Eye (tissue), 1 donor: ENCODE measurements at regions not wholly inside any gene's neighbourhood (a gene's known extent, or its start where the extent isn't known, plus 50 kb on each side); places are given as distances from the start of the nearest gene placed in this dataset.
"Not testable (repeated sequence)": the region's sequence is repeated elsewhere in the genome, so short reads cannot be mapped to it uniquely, and the experiment has no call there.

Experiments
- DNase-seq: peaks from one replicate; pipeline ENCODE4 v3.0.0-alpha.2; 2015

GRCh38 chr13:91236921-91237320 is 110.6 kb upstream of the MIR17HG start:
- DNase-seq: no peak

DNA sequence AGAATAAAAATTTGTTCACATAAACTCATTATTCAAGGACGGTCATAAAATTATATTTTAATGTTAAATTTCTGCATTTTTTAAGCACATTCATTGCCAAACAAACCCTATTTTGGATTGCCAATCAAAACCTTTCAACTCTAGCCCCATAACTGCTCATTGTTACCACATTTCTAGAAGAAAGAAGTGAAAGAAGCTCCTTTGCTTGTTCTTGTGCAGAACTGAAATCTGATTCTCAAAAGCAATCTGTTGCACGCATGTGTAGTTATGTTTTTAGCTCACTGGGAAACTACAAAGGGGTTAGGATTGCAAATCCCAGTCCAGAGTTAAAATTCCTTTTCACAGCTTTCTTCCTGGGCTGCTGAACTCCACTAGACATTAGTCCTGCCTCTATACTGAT is 109.5 kb upstream of the MIR17HG start:
- no peak for DNase-seq

- DNase-seq: no peak
These were observed 107.1 kb upstream of the MIR17HG start for GRCh38 chr13:91240341-91240740.

DNA sequence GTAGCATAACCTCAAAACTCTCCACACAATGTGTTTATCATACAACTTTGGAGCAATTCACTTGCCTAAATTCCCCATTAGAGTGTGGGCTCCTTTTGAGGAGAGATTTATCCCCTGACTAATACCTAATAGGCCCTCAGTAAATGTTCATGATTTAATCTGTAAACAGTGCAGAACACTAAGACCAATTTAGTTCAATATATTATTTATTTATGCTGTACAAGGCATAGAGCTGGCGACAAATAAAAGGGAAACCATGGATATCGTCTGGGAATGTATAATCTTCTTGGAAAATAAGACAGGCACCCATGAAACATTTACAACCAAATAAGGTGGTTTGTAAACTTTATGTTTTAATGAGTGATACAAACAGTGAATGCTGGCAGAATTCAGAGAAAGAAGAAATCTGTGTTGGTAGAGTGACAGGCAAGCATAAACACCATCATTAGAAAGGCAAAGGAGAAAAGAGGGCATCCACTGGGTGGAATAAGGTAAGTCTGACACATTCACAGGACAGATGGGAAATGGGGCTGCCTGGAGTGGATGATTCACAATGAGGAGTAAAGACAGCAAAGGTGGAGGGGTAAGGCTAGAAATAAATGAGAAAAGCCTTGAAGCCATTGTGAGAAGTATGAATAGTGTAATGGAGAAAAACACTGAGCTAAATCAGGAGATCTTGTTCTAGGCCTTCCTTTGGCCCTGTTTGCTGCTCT is 106.1 kb upstream of the MIR17HG start:
- DNase-seq: no peak

- no peak for DNase-seq
These were observed 104.8 kb upstream of the MIR17HG start for GRCh38 chr13:91242652-91243051.

DNA sequence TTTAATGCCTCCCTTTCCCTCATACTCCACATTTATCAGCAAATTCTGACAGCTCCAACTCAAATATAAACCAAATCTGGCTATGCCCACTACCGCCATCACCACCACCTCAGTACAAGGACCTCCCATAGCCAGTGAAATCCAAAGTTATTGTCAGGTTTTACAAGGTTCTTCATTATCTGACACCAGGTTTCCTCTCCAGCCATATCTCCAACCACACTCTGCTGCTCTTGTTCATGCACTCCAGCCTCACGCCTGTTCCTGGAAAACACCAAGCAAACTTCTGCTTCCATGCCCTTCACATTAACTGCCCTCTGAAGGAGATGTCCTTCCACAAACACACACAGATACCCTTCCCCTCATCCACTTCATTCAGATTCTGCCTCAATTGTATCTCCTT is 102.2 kb upstream of the MIR17HG start:
- no peak for DNase-seq

DNA sequence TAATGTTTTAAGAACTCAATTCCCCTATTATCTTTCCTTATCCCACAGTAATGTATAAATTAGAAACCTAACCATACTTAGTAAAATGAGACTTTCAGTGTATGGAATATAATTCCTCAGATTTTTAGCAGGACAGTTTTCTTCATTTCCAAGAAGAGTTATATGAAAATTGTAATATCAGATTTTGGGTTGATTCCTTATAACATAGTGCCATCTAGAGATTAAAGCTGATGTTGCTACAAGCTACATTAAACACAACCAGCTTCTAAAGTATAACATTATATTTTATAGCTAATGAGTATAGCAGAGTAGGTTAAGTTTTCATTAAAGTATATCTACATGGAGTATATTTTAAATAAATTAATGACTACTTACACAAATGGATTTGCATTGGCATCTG is 99.7 kb upstream of the MIR17HG start:
- peak; percentile 63 for DNase-seq

- no peak for DNase-seq
These were observed 99.2 kb upstream of the MIR17HG start for GRCh38 chr13:91248249-91248648.

GRCh38 chr13:91249370-91249769 is 98.1 kb upstream of the MIR17HG start:
- DNase-seq: no peak

DNA sequence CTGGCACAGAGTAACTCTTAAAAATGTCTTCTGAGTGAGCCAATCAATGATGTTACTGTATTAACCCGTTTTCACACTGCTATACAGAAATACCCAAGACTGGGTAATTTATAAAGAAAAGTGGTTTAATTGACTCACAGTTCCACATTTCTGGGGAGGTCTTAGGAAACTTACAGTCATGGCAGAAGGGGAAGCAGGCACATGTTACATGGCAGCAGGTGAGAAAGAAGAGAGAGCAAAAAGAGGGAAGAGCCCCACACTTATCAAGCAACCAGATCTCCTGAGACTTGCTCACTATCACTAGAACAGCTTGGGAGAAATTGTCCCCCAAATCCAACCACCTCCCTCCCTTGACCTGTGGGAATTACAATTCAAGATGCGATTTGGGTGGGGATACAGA is 97.6 kb upstream of the MIR17HG start:
- no peak for DNase-seq

GRCh38 chr13:91251573-91251972 is 95.9 kb upstream of the MIR17HG start:
- not testable (repeated sequence) for DNase-seq

DNA sequence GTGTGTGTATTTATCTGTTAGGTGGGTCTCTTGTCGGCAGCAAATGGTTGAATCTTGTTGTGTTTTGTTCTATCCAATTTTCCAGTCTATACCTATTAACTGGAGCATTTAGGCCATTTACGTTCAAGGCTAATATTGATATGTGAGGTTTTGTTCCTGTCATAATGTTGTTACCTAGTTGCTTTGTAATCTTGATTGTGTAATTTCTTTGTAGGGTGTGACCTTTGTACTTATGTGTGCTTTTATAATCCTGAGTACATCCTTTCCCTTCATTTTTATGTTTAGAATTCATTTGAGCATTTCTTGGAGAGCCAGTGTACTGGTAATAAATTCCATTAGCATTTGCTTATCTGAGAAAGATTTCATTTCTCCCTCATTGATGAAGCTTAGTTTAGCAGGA is 83.0 kb upstream of the MIR17HG start:
- no peak for DNase-seq

DNA sequence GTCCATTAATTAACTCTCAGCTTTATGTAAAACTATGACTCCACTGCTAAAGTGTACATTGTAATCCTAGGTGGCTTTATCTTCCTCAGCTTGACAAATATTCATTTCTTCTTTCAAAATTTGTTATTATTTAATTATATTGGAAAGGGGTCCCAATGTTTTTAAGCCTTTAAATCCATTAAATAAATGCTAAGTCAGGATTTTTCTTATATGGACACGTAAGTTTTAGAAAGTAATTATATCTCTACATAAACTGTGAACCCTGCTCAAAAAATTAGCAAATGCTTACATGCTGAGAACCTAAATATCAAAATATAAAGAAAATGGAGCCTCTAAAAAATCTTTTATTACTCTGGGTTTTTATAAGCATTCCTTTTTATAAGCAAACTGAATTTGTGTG is 78.2 kb upstream of the MIR17HG start:
- no peak for DNase-seq

DNA sequence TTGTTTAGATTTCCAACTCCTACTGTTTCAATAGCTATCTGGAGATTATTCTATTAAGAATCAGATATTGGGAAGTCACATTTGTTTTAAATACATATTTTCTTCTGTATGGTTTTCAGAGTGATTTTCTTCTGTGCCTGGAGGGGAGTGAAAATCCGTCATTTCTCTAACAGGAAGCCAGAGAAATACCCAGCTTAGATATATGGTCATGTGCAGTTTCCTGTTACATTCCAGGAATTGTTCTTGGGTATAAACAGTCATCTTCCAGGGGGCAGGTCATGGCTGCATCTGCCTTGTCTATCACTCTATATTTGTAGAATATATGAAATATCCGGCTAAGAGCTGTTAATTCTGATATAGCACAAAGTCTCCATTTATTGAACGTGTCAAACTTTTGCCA is 77.5 kb upstream of the MIR17HG start:
- DNase-seq: no peak

GRCh38 chr13:91272235-91272777 is 75.2 kb upstream of the MIR17HG start:
- no peak for DNase-seq

DNA sequence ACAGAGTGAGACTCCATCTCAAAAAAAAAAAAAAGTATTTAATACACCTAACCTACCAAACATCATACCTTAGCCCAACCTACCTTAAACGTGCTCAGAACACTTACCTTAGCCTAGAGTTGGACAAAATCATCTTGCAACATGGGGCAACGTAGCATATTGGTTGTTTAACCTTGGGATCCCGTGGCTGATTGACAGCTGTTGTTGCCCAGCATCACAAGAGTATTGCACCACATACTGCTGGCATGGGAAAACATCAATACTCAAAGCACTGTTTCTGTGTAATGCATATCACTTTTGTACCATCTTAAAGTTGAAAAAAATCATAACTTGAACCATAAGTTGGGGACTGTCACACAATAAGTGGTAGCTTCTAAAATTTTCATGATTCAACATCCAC is 73.8 kb upstream of the MIR17HG start:
- DNase-seq: no peak

GRCh38 chr13:91277013-91277676 is 70.3 kb upstream of the MIR17HG start:
- DNase-seq: no peak

DNA sequence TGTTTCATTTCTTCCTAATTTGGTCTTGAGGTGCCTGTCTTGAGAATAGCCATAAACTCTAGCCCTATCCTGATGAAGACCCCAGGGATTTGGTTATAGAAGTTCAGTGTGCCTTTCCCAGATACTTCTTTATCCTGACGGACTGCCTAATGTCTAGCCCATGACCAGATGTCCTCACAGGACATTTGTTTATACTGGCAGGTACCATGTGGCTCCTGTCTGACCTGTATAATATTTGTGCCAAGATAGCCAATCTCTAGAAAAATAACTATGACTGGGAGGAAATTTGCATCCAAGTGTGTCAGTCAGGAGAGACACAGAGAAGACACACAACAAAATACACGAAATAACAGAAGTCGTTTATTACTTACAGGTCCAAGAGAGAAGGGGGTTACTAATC is 69.2 kb upstream of the MIR17HG start:
- no peak for DNase-seq

- no peak for DNase-seq
These were observed 68.6 kb upstream of the MIR17HG start for GRCh38 chr13:91278888-91279287.

DNA sequence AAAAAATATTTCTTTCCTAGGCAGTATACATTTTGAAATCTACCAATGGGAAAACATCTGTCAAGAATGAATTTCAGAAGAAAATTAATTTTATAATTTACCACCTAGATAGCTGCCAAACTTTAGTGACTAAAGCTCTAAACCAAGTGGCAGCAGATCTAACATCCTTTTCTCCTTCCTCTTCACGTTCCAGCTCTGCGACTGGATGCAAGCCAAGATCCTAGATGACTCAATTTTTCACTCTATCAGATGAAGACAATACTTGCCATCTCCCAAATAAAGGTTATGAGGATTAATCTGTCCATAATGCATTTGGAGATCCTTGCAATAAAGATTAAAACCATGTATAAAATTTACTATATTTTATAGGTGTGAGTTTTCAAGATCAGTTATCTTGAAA is 66.7 kb upstream of the MIR17HG start:
- no peak for DNase-seq

- no peak for DNase-seq
These were observed 63.2 kb upstream of the MIR17HG start for GRCh38 chr13:91284335-91284734.

GRCh38 chr13:91286317-91286716 is 61.2 kb upstream of the MIR17HG start:
- DNase-seq: no peak

GRCh38 chr13:91291078-91291477 is 56.4 kb upstream of the MIR17HG start:
- no peak for DNase-seq

- DNase-seq: peak; percentile 23
These were observed 54.8 kb upstream of the MIR17HG start for GRCh38 chr13:91292630-91293221.
